Fibroblast of skin of right biceps (primary cell): ENCODE measurements at regions not wholly inside any gene's neighbourhood (a gene's known extent, or its start where the extent isn't known, plus 50 kb on each side); places are given as distances from the start of the nearest gene placed in this dataset.
"Not testable (repeated sequence)": the region's sequence is repeated elsewhere in the genome, so short reads cannot be mapped to it uniquely, and the experiment has no call there.

ENCODE experiments used
- DNase-seq: peaks from one replicate; pipeline ENCODE4 v3.0.0-alpha.2; 2013

- DNase-seq, result no peak
Measured at GRCh38 chr11:121358760-121359159, 66.2 kb downstream of the SC5D start.

GRCh38 chr11:121359591-121359990, 67.0 kb downstream of the SC5D start:
- DNase-seq, result no peak

DNA sequence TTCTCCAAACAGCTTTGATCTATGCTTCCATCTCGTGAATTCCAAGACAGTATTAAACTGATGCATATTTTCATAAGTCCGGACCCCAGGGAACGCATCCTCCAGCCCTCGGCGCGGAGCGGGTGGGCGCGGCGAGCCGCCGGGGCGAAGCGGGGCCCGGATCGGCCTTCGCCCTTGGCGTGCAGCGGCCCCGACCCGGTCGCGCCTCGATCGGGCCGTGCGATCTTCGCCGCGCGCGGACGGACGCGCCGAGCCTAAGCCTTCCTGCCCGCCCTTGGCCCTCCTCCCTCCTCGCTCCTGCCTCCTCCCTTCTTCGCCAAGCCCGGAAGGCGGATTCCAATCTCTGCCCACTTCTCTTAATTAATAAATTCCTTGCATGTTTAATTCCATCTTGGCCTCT, 70.4 kb downstream of the SC5D start:
- not testable (repeated sequence) for DNase-seq

GRCh38 chr11:121365304-121365703, 72.7 kb downstream of the SC5D start:
- no peak for DNase-seq

DNA sequence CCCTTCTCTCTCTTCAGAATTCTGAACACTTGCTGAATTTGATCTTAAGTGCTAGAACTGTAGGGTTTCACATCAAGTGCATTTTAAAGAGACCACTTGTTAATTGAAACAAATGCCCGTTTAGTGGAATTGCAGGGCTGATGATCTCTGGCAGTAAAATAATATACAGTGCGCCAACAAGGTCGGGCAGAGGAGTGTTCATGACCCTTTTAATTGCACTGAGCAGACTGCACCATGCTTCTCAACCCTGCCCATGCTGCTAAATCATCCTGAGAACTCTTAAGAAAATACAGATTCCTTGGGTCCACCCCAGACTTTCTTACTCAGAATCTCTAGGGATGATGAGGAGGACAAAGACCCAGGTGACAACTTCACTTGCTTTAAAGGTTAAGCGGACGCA, 73.5 kb downstream of the SC5D start:
- no peak for DNase-seq

DNA sequence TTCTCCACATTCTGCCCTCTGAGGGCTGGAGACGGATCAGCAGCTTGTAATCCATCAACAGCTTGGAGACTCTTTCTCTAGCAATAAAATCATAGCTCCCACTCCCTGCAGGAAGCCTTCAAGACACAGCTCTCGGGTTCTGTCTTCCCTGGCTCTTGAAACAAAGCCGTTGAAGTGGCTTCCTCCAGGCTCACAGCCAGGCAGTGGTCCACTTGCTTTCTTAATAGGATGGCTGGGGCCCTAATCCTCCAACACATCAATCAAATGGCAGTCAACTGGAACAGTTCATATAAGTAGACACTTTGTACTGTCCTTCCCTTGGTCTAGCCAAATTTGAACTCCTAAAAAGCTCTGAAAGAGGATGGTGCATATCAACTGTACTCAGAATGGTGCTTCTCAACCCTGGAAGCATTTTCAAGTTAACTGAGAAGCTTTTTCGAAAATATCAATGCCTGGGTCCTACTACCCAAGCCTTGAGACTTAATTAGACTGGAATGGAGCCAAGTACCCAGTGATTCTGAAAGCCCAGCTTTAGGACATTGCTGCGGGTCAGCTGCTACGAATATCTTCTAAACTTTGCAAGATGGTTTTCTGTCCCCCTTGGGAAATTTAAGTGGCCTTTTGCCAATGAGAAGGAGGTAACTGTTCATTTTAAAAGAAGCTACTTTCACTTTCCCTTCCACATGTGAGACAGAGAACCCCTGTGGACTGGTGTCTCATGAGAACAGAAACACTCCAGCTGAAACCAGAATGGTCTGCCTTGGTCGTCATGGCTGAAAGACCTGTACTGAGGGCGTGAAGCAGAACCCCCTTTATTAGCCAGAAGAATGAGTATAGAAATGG, 74.7 kb downstream of the SC5D start:
- peak; percentile 9 for DNase-seq

GRCh38 chr11:121367844-121368225, 75.3 kb downstream of the SC5D start:
- DNase-seq, result no peak

DNA sequence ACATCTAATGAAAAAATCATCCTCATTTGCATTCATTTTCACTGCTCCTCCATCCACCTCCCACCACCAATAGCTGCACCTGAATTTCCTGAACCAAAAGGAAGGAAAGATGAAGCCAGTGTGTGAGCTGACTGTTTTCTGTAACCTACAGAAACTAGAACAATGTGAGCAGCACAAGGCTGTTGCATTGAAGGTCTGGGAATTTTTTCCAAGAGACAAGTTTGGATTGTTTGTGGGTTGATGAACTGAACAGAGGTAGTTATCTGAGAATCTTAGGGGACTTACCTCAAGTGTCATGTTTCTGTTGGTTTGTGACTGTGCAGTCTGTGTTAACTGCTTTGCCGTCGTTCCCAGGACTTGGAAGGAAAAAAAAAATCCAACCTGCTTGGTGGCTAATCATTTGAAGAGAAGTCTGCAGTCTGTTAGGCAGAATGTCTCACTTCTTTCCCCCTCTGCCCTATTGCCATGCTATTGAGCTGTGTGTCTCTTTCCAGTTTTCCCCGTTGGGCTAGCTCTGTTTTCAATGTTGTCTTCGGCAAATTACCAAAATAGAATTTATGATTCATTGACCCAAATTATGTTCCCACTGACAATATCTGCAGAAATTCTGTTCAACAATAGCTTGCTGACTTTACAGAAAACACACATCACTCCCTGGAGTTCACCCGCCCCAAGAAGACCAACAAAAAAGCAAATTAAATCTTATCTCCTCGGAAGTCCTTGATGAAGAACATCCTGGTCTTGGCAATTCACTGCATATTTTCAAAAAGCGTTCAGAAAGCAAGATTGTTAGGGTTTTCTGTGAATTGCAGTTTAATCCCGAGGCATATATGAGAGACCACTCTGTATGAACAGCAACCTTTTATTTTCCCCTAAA, 76.0 kb downstream of the SC5D start:
- no peak for DNase-seq

- no peak for DNase-seq
Measured at GRCh38 chr11:121369366-121369765, 76.8 kb downstream of the SC5D start.

GRCh38 chr11:121372028-121372427, 79.5 kb downstream of the SC5D start:
- no peak for DNase-seq

DNA sequence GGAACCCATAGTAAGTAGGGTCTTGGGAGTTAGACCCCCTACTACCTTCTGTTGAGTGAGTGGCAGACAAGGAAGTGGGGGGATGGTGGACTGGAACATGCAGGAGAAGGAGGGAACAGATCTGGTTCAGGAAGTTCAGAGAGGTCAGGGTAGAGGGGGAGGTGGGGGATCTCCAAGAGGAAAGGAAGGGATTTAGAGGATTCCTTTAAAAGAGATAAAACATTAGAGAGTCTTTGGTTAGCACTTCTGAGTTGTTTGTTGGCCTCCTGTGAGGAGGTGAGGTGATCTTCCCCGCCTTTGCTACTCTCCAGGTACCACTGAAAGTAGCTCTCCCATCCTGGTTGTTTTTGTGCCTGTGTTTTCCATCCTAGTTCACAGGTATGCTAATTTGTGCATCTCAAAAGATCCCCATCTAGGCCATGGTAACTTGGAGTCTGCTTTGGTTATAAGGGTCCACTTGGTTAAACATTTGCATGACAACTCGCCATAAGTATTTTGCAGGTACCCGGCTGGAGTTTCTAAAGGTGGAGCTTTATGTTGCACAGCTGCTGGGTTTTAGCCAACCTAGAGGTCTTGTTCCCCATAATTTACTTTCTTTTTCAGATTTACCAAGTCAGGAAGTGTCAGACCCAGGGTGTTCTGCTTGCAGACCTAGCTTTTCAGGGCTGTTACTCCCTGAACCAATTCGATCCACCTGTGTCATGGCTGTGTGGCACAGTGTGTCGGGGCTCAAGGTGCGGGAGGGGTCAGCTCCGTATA, 79.3 kb upstream of the SORL1 start:
- no peak for DNase-seq

DNA sequence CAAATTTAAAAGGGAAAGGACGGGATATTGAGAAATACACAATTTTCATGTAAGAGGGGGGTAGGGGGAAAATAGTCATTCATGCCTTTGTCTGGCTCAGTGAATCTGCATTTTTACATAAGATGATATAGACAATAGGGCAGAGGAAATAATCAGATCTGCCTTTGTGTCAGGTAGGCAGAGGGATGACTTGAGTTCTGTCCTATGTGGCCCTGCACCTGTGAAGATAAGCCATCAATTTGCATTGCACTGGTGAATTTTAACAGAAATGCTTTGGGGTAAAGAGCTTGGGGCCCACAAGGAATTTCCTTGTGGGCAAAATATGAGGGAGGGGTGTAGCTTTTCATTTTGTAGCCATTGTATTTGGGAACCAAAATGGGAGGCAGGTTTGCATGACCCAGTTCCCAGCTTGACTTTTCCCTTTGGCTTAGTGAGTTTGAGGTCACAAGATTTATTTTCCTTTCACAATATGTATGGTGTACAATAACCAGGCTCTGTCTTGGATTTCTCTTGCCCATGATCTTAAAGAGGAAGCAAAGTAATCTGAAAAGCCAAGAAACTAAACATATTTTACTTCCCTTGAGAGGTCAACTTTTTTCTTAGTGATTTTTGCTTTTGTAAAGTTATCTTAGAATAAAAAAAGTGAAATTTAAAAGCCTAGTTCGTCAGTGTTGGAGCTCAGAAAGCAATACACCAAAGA, 77.7 kb upstream of the SORL1 start:
- DNase-seq, result no peak

GRCh38 chr11:121376130-121376529, 76.0 kb upstream of the SORL1 start:
- no peak for DNase-seq

DNA sequence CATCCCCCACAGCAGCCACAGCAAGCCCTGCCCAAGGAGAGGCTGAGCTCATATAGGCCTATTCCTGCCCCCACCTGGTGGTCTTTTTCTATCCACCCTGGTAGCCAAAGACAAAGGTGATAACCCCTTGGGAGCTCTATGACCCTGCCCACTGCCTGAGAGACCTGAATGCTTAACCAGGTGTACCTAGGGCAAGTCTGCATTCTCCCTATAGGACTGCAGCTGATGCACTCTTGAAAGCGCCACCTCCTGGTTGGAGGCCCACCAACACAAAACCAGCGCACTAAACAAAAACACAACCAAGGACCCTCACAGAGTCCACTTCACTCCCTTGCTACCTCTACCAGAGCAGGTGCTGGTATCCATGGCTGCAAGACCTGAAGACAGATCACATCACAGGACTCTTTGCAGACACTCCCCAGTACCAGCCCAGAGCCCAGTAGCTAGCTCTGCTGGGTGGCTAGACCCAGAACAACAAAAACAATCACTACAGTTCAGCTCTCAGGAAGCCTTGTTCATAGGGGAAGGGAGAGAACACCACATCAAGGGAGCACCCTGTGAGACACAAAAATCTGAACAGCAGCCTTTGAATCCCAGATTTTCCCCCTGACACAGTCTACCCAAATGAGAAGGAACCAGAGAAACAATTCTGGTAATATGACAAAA, 72.8 kb upstream of the SORL1 start:
- not testable (repeated sequence) for DNase-seq

DNA sequence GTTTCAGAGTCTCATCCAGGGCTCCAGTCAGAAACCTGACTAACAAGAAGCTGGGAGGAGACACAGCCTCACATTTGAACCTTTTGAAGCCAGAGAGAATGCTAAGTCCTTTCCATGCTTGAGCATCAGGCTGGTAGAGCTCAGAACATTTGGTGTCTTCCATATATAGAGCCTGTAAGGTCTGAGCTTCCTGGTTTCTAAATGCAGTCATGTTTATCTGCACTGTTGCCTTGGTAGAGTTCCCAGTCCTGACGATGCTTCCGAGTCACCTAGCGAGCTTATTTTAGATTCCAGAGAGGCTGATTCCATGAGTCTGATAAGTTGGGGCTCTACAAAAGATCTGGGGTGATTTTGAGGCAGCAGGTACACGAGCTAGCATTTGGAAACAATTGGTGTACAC, 68.4 kb upstream of the SORL1 start:
- no peak for DNase-seq

GRCh38 chr11:121385688-121386087, 66.4 kb upstream of the SORL1 start:
- DNase-seq, result no peak
